GM19397 (cell line): ENCODE measurements at regions not wholly inside any gene's neighbourhood (a gene's known extent, or its start where the extent isn't known, plus 50 kb on each side); places are given as distances from the start of the nearest gene placed in this dataset.
"Not testable (repeated sequence)": the region's sequence is repeated elsewhere in the genome, so short reads cannot be mapped to it uniquely, and the experiment has no call there.

Experiments
- ATAC-seq: cut with Tn5 transposase; IDR thresholded peaks from one replicate; pipeline ENCODE4 v1.9.1; 2021; ENCODE audit warnings: mild to moderate bottlenecking, moderate library complexity; ENCODE audit not compliant: unreplicated experiment

GRCh38 chr3:10653866-10654611 lies 148.7 kb upstream of the ATP2B2 start:
- ATAC-seq = no peak

- no peak for ATAC-seq
These were observed 149.7 kb upstream of the ATP2B2 start for GRCh38 chr3:10655105-10655504.

DNA sequence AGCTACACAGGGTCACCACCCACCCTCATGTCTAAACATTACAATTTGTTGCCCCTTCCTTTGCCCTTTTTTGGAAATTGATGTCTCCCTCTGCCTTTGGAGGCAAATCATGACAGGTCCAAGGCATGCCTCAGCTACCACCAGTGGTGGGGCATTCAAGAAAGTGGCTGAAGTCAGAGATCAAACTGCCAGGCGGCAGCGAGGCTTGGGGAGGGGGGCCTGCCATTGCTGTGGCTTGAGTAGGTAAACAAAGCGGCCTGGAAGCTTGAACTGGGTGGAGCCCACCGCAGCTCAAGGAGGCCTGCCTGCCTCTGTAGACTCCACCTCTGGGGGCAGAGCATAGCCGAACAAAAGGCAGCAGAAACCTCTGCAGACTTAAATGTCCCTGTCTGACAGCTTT lies 152.0 kb upstream of the ATP2B2 start:
- ATAC-seq = not testable (repeated sequence)

GRCh38 chr3:10665592-10665991 lies 150.4 kb upstream of the SLC6A11 start:
- no peak for ATAC-seq

GRCh38 chr3:10666621-10667020 lies 149.4 kb upstream of the SLC6A11 start:
- no peak for ATAC-seq

- ATAC-seq = no peak
These were observed 148.8 kb upstream of the SLC6A11 start for GRCh38 chr3:10667269-10667668.

DNA sequence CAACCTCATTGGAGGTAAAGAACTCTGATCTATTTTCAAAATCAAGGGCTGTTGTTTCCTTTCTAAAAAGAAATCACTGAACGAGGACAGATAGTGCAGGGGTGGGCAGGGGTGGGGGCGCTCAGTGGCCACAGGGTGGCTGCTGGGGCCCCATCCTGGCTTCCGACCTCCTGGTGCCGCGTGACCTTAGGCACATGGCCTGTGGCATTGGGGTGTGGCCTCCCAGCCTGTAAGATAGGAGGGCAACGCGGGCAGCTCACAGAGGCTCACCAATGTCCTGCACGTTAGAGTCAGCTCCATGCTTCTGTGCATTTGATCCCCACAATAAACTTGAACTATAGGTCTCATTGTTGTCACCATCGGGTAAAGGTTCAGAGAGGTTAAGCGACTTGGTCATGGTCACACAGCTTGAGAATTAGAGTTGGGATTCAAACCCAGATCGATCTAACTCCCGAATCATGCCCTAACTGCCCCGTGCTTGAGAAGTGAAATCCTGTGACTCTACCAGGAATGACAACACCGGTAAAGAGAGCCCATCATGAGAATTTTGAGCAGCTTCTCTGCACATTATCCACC lies 148.0 kb upstream of the SLC6A11 start:
- ATAC-seq = no peak

GRCh38 chr3:10669490-10670048 lies 146.5 kb upstream of the SLC6A11 start:
- ATAC-seq = no peak

DNA sequence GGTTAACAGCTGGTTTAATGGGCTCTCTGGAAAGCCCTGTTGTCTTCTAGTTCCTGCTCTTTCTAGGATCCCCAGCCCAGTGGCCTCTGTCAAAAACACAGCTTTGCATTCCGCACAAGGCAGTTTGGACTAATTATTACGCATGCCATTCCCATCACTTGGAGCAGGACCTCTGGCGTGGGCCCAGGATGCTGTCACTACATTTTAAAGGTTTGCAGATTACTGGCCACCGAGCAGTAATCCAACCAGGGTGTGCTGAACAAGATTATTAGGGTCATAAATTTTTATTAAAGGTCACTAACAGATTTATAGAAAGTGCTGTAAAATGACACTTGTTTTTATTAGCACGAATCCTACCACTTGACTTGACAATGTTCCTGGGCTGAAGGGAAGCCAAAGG lies 143.6 kb upstream of the SLC6A11 start:
- no peak for ATAC-seq

DNA sequence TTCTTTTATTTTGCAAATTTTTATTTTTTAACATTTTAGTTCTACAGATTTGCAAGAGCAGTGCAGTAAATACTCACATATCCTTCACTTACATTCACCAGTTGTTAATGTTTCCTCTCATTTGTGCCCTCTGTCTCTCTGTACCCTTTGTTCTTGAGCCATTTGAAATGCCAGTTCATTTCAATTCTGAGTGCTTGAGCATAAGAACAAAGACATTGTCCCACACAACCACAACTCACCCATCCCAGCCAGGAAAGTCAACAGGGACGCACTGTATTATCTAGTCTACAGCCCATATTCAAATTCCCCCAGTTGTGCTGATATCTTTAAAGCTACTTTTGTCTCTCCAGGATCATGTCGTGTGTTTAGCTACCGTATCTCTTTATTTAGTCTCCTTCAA lies 141.4 kb upstream of the SLC6A11 start:
- no peak for ATAC-seq

GRCh38 chr3:10676905-10677304 lies 139.1 kb upstream of the SLC6A11 start:
- no peak for ATAC-seq

GRCh38 chr3:10678796-10679376 lies 137.1 kb upstream of the SLC6A11 start:
- no peak for ATAC-seq

GRCh38 chr3:10680796-10681195 lies 135.2 kb upstream of the SLC6A11 start:
- ATAC-seq = no peak

- ATAC-seq = no peak
These were observed 133.3 kb upstream of the SLC6A11 start for GRCh38 chr3:10682692-10683091.

- no peak for ATAC-seq
These were observed 132.9 kb upstream of the SLC6A11 start for GRCh38 chr3:10683106-10683505.

DNA sequence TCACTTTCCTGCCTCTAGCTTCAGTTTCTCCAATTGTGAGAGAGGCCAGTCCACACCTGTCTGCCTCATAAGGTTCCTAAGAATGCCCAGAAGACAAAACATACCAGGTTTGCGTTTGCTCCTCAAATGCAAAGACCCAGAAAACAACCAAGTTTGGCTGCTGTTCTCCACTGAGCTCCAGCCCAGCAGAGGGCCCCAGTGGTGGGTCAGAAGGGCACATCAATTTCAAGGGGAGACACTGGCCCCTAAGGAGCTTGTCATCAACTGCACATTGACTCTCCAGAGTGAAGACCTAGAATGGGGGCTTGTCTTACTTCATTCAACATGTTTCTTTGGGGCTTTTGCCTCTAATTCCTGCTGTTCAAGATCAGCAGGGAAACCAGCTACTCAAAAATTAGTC lies 127.9 kb upstream of the SLC6A11 start:
- no peak for ATAC-seq

- ATAC-seq = no peak
These were observed 127.4 kb upstream of the SLC6A11 start for GRCh38 chr3:10688548-10689172.

GRCh38 chr3:10692039-10692622 lies 123.9 kb upstream of the SLC6A11 start:
- no peak for ATAC-seq

- ATAC-seq = no peak
These were observed 122.6 kb upstream of the SLC6A11 start for GRCh38 chr3:10693457-10693856.

DNA sequence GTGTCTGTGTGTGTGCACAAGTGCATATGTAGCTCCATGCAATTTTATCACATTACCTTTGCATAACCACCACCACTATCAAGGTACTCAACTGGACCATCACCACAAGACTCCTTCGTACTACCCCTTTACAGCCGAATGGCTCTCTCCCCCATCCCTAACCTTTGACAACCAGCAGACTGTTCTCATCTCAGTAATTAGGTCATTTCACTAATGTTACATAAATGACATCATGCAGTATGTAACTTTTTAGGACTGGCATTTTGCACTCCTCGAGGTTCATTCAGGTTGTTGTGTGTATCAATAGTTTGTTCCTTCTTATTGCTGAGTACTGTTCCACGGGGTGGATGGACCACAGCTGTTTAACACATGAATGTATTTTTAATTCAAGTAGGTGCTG lies 121.8 kb upstream of the SLC6A11 start:
- no peak for ATAC-seq

DNA sequence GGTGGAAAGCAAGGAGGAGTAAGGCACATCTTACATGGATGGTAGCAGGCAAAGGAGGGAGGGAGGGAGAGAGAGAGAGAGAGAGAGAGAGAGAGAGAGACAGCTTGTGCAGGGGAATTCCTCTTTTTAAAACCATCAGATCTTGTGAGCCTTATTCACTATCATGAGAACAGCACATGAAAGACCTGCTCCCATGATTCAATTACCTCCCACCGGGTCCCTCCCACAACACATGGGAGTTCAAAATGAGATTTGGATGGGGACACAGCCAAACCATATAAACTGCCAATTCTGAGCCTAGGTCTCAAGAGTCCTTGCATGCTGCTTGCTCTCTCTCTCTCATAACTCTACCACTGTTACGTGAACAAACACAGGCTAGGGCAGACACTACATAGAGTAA lies 120.8 kb upstream of the SLC6A11 start:
- ATAC-seq = not testable (repeated sequence)
